HepG2 (cell line): ENCODE measurements at regions not wholly inside any gene's neighbourhood (a gene's known extent, or its start where the extent isn't known, plus 50 kb on each side); places are given as distances from the start of the nearest gene placed in this dataset.

Source experiments
- ARNT ChIP-seq: fragments of 450-650 bp; IDR thresholded peaks from 2 replicates; pipeline ENCODE4 v1.6.1; 2017
- E2F1 ChIP-seq: sonication (generic); formaldehyde crosslinking; IDR thresholded peaks from 2 replicates; pipeline ENCODE4 v1.5.0; 2020; ENCODE audit warnings: missing genetic modification reagents
- EP300 ChIP-seq, 3 experiments: sonication (generic) in 1 of 3; formaldehyde crosslinking in 1 of 3; IDR thresholded peaks; 2 replicates each; pipeline versions ENCODE4 v1.5.1 to v1.6.1; 2011 to 2020; ENCODE audit warnings: low read depth in 2 of 3, low read length in 2 of 3, borderline replicate concordance in 1 of 3, improper control_type of control experiment in 1 of 3, mild to moderate bottlenecking in 1 of 3, missing genetic modification reagents in 1 of 3, moderate library complexity in 1 of 3
- HNRNPH1 ChIP-seq: fragments of 200-400 bp; formaldehyde crosslinking; optimal IDR thresholded peaks from 2 replicates; pipeline ENCODE3; 2017; ENCODE audit warnings: mild to moderate bottlenecking, low read depth, low read length
- KLF9 ChIP-seq: IDR thresholded peaks from 2 replicates; pipeline ENCODE4 v1.6.1; 2016; ENCODE audit warnings: low read depth
- MEIS2 ChIP-seq: sonication (generic); formaldehyde crosslinking; IDR thresholded peaks from 2 replicates; pipeline ENCODE4 v1.9.0; 2021; ENCODE audit warnings: mild to moderate bottlenecking, missing genetic modification reagents
- PRDM10 ChIP-seq: sonication (generic); formaldehyde crosslinking; IDR thresholded peaks from 2 replicates; pipeline ENCODE4 v1.4.0; 2020; ENCODE audit warnings: low read depth, missing genetic modification reagents
- TARDBP ChIP-seq: sonication (generic); formaldehyde crosslinking; IDR thresholded peaks from 2 replicates; pipeline ENCODE4 v1.8.0; 2022; ENCODE audit warnings: mild to moderate bottlenecking, missing genetic modification reagents
- TBL1XR1 ChIP-seq: fragments of 150-350 bp; IDR thresholded peaks from 2 replicates; pipeline ENCODE4 v1.6.1; 2014; ENCODE audit warnings: borderline replicate concordance, low read length; ENCODE audit not compliant: partially characterized antibody
- ZNF207 ChIP-seq: fragments of 450-650 bp; IDR thresholded peaks from 2 replicates; pipeline ENCODE4 v1.6.1; 2016; ENCODE audit warnings: antibody characterized with exemption, borderline replicate concordance
- ZNF230 ChIP-seq: sonication (generic); formaldehyde crosslinking; IDR thresholded peaks from 2 replicates; pipeline ENCODE4 v1.4.0; 2020; ENCODE audit warnings: mild to moderate bottlenecking, missing genetic modification reagents
- ZNF317 ChIP-seq: sonication (generic); formaldehyde crosslinking; IDR thresholded peaks from 2 replicates; pipeline ENCODE4 v1.5.0; 2020; ENCODE audit warnings: mild to moderate bottlenecking, missing genetic modification reagents
- ZNF782 ChIP-seq: sonication (generic); formaldehyde crosslinking; IDR thresholded peaks from 2 replicates; pipeline ENCODE4 v1.4.0; 2020; ENCODE audit warnings: missing genetic modification reagents, mild to moderate bottlenecking, borderline replicate concordance
- TF ChIP-seq, protein P1 (sequence below): IDR thresholded peaks from 2 replicates; pipeline ENCODE4 v1.4.0; 2020; ENCODE audit warnings: mild to moderate bottlenecking, missing genetic modification reagents
- TF ChIP-seq, protein P2 (sequence below): sonication (generic); formaldehyde crosslinking; IDR thresholded peaks from 2 replicates; pipeline ENCODE4 v1.5.1; 2020; ENCODE audit warnings: missing genetic modification reagents, mild to moderate bottlenecking, borderline replicate concordance

GRCh38 chr4:188534917-188535316, 395.7 kb downstream of the TRIML1 start (continued):
- no peak for TF ChIP-seq E2F1 (CRISPR knock-in tag)
- no peak for TF ChIP-seq HNRNPH1
- no peak for TF ChIP-seq ZNF782
- no peak for TF ChIP-seq ZNF230 (CRISPR knock-in tag)
- TF ChIP-seq EP300 (IDR thresholded peaks at IDR 0.05; ENCODE audit: low read depth in 2 of 2, low read length in 2 of 2), result no peak; a peak in 1 of 4 replicates
- no peak for TF ChIP-seq EP300 (CRISPR knock-in tag; IDR thresholded peaks at IDR 0.05; ENCODE audit: borderline replicate concordance)
- TF ChIP-seq MEIS2 (CRISPR knock-in tag), result no peak
- TF ChIP-seq ARNT, result no peak
- TF ChIP-seq TBL1XR1, result no peak
- TF ChIP-seq, protein P1, sequence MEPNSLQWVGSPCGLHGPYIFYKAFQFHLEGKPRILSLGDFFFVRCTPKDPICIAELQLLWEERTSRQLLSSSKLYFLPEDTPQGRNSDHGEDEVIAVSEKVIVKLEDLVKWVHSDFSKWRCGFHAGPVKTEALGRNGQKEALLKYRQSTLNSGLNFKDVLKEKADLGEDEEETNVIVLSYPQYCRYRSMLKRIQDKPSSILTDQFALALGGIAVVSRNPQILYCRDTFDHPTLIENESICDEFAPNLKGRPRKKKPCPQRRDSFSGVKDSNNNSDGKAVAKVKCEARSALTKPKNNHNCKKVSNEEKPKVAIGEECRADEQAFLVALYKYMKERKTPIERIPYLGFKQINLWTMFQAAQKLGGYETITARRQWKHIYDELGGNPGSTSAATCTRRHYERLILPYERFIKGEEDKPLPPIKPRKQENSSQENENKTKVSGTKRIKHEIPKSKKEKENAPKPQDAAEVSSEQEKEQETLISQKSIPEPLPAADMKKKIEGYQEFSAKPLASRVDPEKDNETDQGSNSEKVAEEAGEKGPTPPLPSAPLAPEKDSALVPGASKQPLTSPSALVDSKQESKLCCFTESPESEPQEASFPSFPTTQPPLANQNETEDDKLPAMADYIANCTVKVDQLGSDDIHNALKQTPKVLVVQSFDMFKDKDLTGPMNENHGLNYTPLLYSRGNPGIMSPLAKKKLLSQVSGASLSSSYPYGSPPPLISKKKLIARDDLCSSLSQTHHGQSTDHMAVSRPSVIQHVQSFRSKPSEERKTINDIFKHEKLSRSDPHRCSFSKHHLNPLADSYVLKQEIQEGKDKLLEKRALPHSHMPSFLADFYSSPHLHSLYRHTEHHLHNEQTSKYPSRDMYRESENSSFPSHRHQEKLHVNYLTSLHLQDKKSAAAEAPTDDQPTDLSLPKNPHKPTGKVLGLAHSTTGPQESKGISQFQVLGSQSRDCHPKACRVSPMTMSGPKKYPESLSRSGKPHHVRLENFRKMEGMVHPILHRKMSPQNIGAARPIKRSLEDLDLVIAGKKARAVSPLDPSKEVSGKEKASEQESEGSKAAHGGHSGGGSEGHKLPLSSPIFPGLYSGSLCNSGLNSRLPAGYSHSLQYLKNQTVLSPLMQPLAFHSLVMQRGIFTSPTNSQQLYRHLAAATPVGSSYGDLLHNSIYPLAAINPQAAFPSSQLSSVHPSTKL (CRISPR knock-in tag), result peak; percentile 91
- no peak for TF ChIP-seq ZNF317
- no peak for TF ChIP-seq PRDM10
- no peak for TF ChIP-seq KLF9 (CRISPR knock-in tag)
- no peak for TF ChIP-seq TARDBP (CRISPR knock-in tag)
- no peak for TF ChIP-seq ZNF207
- TF ChIP-seq, protein P2, sequence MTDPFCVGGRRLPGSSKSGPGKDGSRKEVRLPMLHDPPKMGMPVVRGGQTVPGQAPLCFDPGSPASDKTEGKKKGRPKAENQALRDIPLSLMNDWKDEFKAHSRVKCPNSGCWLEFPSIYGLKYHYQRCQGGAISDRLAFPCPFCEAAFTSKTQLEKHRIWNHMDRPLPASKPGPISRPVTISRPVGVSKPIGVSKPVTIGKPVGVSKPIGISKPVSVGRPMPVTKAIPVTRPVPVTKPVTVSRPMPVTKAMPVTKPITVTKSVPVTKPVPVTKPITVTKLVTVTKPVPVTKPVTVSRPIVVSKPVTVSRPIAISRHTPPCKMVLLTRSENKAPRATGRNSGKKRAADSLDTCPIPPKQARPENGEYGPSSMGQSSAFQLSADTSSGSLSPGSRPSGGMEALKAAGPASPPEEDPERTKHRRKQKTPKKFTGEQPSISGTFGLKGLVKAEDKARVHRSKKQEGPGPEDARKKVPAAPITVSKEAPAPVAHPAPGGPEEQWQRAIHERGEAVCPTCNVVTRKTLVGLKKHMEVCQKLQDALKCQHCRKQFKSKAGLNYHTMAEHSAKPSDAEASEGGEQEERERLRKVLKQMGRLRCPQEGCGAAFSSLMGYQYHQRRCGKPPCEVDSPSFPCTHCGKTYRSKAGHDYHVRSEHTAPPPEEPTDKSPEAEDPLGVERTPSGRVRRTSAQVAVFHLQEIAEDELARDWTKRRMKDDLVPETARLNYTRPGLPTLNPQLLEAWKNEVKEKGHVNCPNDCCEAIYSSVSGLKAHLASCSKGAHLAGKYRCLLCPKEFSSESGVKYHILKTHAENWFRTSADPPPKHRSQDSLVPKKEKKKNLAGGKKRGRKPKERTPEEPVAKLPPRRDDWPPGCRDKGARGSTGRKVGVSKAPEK (CRISPR knock-in tag), result no peak
